Dedifferentiated amniotic fluid mesenchymal stem cell (primary cell): ENCODE measurements at regions not wholly inside any gene's neighbourhood (a gene's known extent, or its start where the extent isn't known, plus 50 kb on each side); places are given as distances from the start of the nearest gene placed in this dataset.
"Not testable (repeated sequence)": the region's sequence is repeated elsewhere in the genome, so short reads cannot be mapped to it uniquely, and the experiment has no call there.

Experiments
- DNase-seq: peaks from one replicate; pipeline ENCODE4 v3.0.0-alpha.2; 2016; ENCODE audit errors: extremely low spot score

DNA sequence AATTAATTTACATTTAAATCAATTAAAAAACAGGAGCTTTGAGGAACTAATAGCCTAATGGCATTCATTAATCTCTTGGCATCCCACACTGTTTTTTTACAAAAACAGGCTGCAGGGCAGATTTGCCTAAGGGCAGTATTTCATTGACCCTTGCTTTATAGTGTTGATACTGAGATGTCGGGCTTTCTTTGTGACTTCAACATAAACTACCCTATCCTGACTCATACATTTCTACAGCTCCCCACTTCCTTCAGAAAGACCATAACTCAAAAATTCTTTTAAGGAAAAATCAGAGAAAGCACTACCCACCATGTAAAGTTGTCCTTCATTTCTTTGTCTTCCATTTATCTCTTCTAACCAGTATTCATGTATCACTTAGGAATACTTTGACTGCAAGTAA, 92.2 kb upstream of the NT5E start:
- DNase-seq, result no peak

DNA sequence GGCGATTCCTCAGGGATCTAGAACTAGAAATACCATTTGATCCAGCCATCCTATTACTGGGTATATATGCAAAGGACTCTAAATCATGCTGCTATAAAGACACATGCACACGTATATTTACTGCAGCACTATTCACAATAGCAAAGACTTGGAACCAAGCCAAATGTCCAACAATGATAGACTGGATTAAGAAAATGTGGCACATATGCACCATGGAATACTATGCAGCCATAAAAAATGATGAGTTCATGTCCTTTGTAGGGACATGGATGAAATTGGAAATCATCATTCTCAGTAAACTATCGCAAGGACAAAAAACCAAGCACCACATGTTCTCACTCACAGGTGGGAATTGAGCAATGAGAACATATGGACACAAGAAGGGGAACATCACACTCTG, 93.1 kb upstream of the NT5E start:
- DNase-seq, result not testable (repeated sequence)

DNA sequence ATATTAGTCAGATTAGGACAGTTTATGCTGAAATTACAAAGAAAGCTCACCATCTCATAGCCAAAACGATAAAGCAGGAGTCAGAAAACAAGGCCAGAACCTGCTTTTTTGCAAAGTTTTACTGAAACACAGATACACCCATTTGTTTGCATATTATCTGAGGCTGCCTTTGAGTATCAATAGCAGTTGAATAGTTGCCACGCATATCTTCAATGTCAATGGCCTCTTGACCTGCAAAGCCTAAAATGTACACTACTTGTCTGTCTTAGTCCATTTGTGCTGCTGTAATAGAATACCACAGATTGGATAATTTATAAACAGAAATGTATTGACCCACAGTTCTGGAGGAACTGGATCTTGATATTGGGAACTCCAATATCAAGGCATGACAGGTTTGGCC, 94.1 kb upstream of the NT5E start:
- no peak for DNase-seq

DNA sequence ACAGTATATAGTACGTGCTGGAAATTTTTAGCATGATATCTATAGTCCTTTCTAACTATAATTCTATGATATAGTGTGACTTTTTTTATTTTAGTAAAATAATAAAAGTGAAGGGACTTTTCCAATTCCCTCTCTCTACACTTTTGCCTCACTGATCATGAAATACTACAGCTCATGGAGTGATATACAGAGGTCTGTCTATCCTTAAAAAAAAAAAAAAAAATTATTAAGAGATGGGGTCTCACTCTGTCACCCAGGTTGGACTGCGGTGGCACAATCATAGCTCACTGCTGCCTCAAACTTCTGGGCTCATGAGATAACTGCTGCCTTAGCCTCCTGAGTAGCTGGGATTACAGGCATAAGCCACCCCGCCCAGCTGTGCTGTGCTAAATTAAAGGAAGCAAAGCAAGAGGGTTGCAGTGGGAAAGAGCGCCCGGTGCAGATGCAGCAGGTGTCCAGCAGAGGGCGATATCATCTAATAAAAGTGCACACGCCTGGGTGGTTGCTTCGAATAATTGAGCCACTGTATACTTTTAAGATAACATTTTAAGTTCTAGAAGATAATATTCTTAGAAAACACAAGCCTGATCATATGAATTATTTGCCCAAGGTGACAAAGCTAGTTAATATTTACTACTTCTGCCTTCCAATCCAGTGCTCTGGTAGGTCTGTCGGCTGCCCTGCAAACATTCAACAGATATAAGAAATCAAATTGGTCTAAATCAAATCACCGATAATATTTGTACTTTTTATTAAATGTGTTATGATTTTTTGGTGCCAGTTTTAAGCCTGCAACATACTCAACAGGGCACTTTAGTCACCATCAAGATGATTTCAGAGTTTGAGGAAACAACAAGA, 94.9 kb upstream of the NT5E start:
- DNase-seq, result peak; percentile 76

DNA sequence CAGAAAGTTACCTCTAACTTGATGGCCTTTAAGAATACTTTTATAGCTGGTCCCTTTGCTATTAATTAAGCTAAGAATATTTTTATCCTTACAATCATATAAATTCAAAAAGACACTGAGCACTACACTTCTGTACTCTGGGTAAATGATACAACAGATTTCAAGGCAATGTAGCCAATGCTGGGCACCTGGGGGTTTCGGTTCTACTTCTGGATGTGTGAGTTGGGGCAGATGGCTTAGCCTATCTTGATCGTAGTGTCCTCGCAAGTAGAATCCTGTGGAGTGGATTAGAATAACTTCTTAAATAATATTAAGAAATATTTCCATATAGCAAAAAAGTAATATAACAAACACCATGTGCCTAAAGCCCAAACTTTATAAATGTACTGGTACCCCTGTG, 96.9 kb upstream of the NT5E start:
- no peak for DNase-seq

DNA sequence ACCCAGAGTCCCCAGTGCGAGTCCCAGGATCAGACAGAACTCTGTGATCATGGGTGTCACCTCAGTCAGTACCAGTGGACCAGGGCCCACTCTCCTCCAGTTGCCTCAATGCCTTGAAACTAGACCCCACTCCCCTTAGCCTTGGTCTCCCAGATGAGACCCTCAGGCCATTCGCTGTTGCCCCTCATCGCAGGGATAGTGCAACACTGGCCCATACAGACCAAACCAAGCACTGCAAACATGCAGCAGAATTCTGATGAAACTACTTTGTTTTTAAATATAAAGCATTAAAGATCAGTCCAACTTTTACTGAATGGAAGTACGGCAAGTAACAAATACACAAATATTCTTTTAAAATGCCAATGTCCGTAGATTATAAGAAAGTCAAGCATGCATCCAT, 101.2 kb upstream of the NT5E start:
- DNase-seq, result no peak

DNA sequence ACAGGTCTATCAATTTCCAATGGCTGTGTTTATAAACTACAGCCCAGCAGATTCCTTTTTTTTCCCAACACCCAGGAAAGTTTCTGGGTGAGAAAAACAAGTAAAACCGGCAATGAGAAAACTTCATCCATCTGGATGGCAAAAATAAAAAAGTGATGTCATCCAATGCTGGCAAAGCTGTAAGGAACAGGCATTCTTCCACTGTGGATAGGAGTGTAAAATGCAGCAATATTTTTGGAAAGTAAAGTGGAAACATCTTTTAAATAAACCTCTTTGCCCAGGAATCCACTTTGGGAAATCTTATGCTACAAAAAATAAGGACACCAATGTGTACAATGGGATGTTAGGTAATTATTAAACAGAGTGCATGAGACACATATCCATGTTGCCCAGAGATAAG, 102.1 kb upstream of the NT5E start:
- no peak for DNase-seq

DNA sequence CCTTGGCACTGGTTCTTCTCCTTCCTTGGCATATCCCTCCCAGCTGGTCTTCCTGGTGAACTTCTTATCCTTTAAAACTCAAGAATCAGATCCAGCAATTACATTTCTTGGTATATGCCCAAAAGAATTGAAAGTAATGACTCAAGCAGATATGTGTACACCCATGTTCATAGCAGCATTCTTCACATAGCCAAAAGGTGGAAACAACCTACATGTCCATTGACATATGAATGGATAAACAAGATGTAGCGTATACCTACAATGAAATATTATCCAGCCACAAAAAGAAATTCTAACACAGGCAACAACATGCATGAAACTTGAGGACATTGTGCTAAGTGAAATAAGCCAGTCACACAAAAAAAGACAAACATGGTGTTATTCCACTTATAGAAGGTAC, 103.7 kb upstream of the NT5E start:
- no peak for DNase-seq

DNA sequence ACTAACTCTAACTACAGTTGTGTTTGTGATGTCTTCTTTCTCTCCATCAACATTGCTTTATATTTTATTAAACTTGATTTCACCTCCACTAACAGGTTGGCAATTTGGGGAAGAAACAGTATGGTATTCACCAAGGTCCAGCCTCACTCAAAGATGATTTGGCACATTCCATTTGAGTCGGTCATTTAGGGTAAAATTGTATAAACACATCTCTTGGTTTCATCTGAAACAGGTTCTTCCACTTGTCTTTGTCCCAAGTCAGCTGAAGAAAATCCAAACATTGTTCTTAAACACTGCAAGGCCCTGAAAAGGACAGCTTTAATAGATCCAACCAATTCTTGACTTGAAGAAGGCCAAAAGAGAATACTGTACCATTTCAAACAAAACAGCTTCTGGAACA, 104.9 kb upstream of the NT5E start:
- no peak for DNase-seq

DNA sequence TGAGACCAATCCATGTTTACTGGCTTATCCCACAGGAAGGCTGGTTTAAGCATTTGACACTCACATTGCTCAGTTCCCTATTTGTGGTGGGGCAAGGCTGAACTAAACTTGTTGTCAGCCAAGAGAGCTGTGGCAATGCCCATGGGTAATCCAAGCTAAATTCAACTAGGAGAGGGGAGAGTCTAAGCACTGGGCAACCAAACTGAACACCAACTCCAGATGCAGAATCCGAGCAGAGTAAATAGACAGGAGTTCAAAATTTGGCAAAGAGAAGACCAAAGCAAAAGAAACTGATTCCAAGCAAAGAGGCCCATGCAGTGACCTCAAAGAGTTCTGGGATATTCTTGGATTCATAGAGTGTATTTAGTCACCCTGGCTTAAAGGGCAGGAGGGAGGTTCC, 106.5 kb upstream of the NT5E start:
- DNase-seq, result no peak

DNA sequence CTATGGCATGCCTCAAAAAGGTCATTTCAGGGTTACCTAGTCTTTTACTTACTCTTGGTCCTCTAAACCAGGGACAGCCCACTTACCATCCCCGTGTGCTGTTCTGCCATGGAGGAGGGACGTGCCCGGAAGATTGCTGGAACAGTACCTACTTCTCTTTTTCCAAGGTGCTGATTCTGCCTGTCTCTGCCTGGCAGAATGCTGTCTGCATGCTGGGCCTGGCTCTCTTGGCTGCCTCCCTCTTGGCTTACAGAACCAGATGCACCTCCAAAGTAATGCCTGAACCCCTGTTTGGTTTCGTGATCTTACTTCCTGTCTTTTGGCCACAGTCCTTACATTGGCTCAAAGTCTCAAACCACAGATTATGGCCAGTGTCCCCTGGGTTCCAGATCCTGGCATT, 120.7 kb upstream of the NT5E start:
- DNase-seq, result no peak

DNA sequence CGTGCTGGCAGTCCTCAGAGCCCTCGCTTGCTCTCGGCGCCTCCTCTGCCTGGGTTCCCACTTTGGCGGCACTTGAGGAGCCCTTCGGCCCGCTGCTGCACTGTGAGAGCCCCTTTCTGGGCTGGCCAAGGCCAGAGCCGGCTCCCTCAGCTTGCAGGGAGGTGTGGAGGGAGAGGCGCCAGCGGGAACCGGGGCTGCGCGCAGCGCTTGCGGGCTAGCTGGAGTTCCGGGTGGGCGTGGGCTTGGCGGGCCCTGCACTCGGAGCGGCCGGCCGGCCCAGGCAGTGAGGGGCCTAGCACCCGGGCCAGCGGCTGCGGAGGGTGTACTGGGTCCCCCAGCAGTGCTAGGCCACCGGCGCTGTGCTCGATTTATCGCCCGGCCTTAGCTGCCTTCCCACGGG, 124.1 kb upstream of the NT5E start:
- DNase-seq, result not testable (repeated sequence)

DNA sequence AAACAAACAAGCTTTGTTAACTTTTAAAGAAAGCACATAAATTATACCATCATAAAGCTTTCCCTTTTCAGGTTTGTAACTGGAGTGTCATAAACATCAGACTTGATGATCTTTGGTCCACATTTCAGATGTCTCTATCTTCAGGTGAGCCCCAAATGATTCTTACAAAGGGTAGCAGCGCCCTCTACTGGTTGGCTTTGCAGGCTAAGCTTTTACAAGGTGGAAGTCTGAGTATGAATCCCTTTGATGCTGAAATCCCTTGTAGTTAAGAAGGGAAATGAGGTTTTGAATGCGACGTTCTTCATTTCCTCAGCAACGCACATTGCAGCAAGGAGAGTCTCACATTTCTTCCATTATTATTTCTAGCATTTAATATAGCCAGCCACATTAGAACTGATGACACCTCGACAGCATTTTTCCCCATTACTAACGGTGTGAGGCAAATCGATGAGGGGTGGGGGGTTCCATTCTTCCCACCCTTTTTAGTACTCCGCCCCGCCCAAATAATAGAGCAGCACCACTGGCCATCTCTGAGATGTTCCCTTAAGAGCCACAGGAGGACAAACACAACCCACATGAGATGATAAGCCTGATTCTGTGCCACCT, 126.3 kb upstream of the NT5E start:
- peak; percentile 82 for DNase-seq

DNA sequence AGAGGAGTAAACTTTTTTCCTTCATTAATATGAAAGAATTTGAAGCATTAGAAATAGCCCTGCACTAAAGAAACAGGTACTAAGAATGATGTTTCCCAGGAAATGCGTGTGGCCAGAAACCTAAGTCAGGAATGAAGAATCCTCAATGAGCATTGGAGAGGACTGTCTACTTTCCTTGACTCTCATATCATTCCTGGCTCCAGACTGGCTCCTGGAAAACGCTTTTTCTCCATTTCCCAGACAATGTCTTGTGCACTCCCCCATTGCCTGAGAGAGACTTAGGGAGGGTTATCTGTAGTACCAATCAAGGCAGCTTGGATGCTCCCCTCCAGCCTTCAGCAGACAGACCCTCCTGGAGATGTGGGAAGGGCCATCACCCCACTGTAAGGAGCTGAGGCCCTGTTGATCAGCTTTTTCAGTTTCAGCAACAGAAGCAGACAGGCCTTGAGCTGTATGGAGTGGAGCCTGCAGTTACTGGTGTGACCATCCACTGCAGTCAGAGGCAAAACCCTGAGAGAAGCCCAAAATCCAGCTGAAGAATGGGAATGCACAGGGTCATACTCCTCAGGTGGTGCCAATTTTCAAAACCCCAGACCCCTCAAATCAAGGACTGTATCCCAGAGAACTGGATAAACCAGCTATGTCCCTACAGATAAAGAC, 127.3 kb upstream of the NT5E start:
- no peak for DNase-seq

DNA sequence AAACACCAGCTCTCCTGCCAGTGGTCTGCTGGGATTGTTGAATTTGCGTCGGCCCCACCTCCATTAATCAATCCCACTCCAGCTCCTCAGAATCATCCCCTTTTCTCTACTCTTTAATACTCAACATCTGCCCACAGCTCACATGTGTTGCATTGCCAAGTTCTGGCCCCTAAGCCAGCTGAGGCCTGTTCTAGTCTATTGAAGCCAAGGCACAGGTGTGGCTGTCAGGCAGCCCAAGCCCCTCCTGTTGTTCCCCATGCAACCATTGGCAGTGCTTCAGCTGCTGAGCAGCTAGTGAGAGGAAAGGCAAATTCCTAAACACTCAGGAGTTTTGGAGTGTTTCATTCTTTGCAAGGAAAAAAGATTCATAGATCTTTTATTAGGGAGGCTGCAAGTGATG, 128.0 kb upstream of the NT5E start:
- no peak for DNase-seq

DNA sequence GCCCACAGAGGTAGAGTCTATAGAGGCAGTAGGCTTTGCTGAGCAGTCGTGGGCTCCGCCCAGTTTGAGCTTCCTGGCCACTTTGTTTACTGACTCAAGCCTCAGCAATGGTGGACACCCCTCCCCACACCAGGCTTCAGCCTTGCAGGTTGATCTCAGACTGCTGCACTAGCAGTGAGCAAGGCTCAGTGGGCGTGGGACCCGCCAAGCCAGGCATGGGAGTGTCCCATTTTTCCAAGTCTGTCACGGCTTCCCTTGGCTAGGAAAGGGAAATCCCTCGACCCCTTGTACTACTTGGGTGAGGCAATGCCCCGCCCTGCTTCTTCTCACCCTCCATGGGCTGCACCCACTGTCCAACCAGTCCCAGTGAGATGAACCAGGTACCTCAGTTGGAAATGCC, 135.3 kb upstream of the NT5E start:
- DNase-seq, result no peak

DNA sequence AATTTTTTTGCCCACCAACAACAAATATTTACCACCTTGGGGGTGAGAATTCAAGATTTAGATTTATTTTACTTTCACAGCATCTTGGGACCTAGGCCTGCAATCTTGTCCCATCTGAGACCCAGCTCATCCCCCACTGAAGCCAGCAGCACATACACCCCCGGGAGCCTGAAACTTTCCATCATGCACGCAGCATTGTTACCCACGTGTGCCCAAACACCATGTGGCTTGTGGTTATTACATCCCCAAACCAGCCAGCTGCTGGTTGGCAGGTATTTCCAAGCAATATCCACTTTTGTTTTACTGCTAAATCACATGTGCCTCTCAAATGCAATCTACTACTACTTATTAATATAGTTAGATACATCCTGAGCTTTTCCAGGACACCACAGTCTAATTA, 149.3 kb upstream of the NT5E start:
- no peak for DNase-seq

DNA sequence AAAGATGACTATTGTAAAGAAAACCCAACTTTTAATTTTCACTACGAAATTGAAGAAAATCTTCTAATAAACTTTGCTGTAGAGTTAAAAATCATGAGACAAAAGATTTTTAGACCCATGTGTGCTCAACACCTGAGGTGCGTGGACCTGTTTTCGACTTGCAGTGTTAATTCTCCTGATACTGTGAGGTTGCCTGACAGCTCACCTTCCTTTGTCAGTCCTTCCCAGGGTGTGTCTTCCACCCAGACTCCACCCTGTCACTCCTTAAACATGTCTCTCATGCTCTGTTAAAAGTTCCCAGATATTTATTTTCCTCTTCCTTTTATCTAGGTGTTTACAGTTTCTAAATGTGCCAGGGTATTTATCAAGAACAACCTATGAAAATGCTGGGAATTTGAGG, 151.3 kb upstream of the NT5E start:
- DNase-seq, result no peak

DNA sequence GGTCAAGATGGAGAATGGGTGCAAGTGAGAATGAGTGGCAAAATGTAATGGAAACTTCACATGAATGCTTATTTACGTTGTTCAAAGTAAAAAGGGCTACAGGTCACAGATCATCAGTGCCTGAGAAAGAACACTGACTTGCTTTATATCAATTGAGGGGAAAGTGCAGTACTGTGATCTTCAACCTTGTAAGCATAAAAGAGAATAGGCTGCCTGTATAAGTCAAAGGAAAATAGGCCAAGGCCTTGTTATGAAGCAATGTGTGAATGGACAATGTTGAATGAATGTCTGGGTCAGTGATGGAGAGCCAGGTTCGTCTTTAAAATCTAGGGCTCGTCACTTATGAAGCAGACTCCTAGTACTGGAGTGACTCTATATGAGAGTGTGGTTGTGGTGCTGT, 158.6 kb upstream of the NT5E start:
- DNase-seq, result no peak

DNA sequence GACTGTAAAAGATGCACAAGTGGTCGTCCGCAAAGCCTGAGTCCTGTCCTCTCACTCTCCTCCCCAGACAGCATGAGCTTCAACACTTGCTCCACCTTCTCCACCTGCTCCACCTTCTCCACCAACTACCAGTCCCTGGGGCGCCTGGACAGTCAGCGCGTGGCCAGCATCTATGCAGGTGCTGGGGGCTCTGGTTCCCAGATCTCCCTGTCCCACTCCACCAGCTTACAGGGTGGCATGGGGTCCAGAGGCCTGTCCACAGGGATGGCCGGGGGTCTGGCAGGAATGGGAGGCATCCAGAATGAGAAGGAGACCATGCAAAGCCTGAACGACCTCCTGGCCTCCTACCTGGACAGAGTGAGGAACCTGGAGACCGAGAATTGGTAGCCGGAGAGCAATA, 162.2 kb upstream of the NT5E start:
- no peak for DNase-seq

DNA sequence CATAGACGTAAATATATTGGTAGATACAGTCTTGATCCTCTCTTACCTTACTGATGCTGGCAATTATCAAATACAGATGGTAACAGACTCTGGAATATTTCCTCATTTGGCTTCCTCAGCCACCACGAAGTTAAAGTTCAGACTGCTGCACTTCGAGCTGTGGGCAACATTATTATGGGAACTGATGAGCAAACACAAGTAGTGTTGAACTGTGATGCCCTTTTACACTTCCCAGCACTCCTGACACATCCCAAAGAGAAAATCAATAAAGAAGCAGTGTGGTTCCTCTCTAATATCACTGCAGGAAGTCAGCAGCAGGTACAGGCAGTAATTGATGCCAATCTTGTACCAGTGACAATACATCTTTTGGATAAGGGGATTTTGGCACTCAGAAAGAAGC, 162.7 kb upstream of the NT5E start:
- DNase-seq, result no peak

DNA sequence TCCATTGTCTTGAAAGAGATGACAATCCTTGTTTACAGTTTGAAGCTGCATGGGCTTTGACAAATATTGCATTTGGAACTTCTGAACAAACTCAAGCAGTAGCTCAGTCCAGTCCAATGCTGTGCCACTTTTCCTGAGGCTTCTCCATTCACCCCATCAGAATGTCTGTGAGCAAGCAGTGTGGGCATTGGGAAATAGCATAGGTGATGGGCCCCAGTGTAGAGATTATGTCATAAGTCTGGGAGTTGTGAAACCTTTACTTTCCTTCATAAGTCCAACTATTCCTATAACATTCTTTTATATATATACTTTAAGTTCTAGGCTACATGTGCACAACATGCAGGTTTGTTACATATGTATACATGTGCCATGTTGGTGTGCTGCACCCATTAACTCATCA, 163.4 kb upstream of the NT5E start:
- not testable (repeated sequence) for DNase-seq

DNA sequence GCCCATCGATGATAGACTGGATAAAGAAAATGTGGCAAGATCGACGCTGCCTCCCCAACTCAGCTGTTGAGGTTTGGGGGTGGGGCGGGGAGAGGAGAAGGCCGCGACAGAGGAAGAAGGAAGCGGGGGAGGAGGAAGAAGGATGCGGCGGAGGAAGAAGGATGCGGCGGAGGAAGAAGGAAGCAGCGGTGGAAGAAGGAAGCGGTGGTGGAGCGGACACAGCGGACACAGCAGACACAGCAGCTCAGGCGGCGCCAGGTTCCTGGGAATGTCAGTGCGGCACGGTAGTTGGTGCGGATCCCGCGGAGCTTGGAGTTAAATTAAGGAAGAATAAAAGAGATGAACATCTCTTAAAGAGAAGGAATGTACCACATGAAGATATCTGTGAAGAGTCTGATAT, 163.9 kb upstream of the NT5E start:
- DNase-seq, result no peak
